Mesendoderm (in vitro differentiated cells): ENCODE measurements at regions not wholly inside any gene's neighbourhood (a gene's known extent, or its start where the extent isn't known, plus 50 kb on each side); places are given as distances from the start of the nearest gene placed in this dataset.

Experiments
- DNase-seq: peaks from one replicate; pipeline ENCODE4 v3.0.0; 2013
- H2AK5ac ChIP-seq: 2 replicates; pipeline ENCODE4 v1.6.1; 2013; ENCODE audit warnings: low read length, inconsistent platforms
- H2BK120ac ChIP-seq: 2 replicates; pipeline ENCODE4 v1.6.1; 2013; ENCODE audit warnings: low read depth, mild to moderate bottlenecking, low read length, moderate library complexity, mixed read lengths
- H2BK15ac ChIP-seq: replicated peaks from 2 replicates; pipeline ENCODE4 v1.6.1; 2013; ENCODE audit warnings: low read depth, mild to moderate bottlenecking, moderate library complexity
- H2BK5ac ChIP-seq: 2 replicates; pipeline ENCODE4 v1.6.1; 2013; ENCODE audit warnings: low read length, inconsistent platforms
- H3K18ac ChIP-seq: 2 replicates; pipeline ENCODE4 v1.6.1; 2013; ENCODE audit warnings: mild to moderate bottlenecking, low read length, mixed read lengths
- H3K23ac ChIP-seq: one replicate; pipeline ENCODE4 v1.6.1; 2013; ENCODE audit warnings: low read length
- H3K27ac ChIP-seq: 2 replicates; pipeline ENCODE4 v1.5.1; 2013; ENCODE audit warnings: low read depth, mild to moderate bottlenecking, inconsistent platforms, low read length, moderate library complexity
- H3K27me3 ChIP-seq: 2 replicates; pipeline ENCODE4 v1.6.1; 2013; ENCODE audit warnings: low read length, control low read depth, mild to moderate bottlenecking, inconsistent platforms; ENCODE audit not compliant: insufficient read depth, poor library complexity
- H3K36me3 ChIP-seq: 2 replicates; pipeline ENCODE4 v1.6.1; 2013; ENCODE audit warnings: low read length, inconsistent platforms; ENCODE audit not compliant: control insufficient read depth, insufficient read depth
- H3K4ac ChIP-seq: one replicate; pipeline ENCODE4 v1.6.1; 2013; ENCODE audit warnings: low read depth, mild to moderate bottlenecking, low read length, moderate library complexity
- H3K4me1 ChIP-seq: 2 replicates; pipeline ENCODE4 v1.6.1; 2013; ENCODE audit warnings: low read depth, low read length, inconsistent platforms; ENCODE audit not compliant: control insufficient read depth
- H3K4me2 ChIP-seq: 2 replicates; pipeline ENCODE4 v1.6.1; 2013; ENCODE audit warnings: low read length
- H3K4me3 ChIP-seq: 2 replicates; pipeline ENCODE4 v1.5.1; 2013; ENCODE audit warnings: mild to moderate bottlenecking, low read length
- H3K56ac ChIP-seq: one replicate; pipeline ENCODE4 v1.6.1; 2013; ENCODE audit warnings: low read length
- H3K79me1 ChIP-seq: 2 replicates; pipeline ENCODE4 v1.6.1; 2013; ENCODE audit warnings: low read length, inconsistent platforms
- H3K79me2 ChIP-seq: 2 replicates; pipeline ENCODE4 v1.6.1; 2013; ENCODE audit warnings: mild to moderate bottlenecking, low read length; ENCODE audit not compliant: control insufficient read depth, insufficient read depth
- H3K9ac ChIP-seq: 2 replicates; pipeline ENCODE4 v1.6.1; 2013; ENCODE audit warnings: low read length, inconsistent platforms
- H4K5ac ChIP-seq: one replicate; pipeline ENCODE4 v1.6.1; 2013; ENCODE audit warnings: low read length
- H4K8ac ChIP-seq: one replicate; pipeline ENCODE4 v1.6.1; 2013; ENCODE audit warnings: low read depth, mild to moderate bottlenecking, control low read depth, low read length, moderate library complexity
- WGBS: extraction: QIAGEN DNeasy Blood & Tissue Kit; methylation state at CpG from one replicate; pipeline ENCODE4 v1.1.7; 2013; ENCODE audit warnings: low lambda C conversion rate, missing lambda C conversion rate; ENCODE audit not compliant: insufficient coverage; ENCODE audit errors: extremely low coverage; 5-methylcytosine and 5-hydroxymethylcytosine counted together

DNA sequence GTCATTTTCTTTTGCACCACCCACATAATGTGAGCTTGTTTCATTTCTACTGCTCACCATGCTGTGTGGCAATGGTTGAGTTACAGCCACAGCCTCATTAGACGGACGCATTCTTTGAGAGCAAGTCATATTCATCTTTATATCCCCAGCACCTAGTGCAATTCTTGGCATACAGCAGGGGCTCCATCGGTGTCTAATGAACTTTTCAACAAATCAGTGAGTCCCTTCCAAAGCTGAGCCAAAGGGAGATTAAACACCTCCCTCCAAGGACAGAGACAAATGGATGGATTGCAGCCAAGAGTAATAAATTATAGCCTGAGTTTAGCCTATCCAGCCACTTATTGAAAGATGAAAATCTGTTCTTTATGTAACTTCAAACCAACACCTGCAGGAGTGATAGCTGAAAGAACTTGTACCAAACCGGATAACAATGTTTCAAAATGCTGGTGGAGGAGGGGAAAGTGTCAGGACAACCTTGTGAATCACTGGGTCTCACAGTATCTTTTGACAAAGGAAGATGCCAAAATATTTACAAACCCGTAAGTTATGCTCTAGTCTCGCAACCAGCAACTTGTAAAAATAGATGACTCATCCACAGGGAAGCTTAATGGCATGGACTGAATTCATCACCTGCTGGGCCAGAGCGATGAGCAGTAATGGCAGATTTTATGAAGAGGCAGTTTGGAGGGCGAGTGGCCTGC is 139.0 kb downstream of the PXDC1 start:
- Histone ChIP-seq H3K4me2 (no peak overlapping the region), H4K5ac (no peak overlapping the region), H3K9ac (no peak overlapping the region), H2BK15ac (no peak overlapping the region), H4K8ac (no peak overlapping the region), H3K36me3 (no peaks in the 10 kb centered on the region), H3K4me3 (no peak overlapping the region), H3K27ac (no peak overlapping the region), H3K79me1 (no peaks in the 10 kb centered on the region), H3K79me2 (no peaks in the 10 kb centered on the region), H2AK5ac (no peak overlapping the region), H3K4me1 (no peaks in the 10 kb centered on the region), H3K23ac (no peak overlapping the region), H3K56ac (no peak overlapping the region), H3K4ac (no peak overlapping the region), H3K27me3 (no peaks in the 10 kb centered on the region), H3K18ac (no peak overlapping the region), H2BK5ac (no peak overlapping the region), H2BK120ac (no peak overlapping the region)
- DNase-seq, result peak; percentile 54
- WGBS, result no CpG with 5 or more reads among the region's 8 CpGs

DNA sequence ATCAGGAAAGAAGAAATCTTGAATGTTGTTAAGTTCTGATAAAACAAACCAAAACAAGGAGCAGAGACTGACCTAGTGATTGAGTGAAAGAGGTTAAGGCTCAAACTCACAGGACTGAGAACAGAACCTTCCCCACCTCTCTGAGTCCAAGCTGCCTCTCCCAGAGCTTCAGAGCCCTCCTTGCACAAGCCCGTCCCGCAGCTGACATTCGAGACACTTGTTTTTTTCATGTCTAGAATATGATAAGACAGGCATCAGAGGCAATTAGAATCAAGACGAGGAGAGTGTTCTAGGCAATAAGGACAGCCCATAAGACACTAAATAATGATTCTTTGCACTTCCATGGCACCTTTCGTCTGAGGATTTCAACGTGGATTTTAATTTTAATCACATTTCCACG is 140.6 kb downstream of the PXDC1 start:
- H3K4me1 ChIP-seq, result no peaks in the 10 kb centered on the region
- no CpG with 5 or more reads among the region's 7 CpGs for WGBS
- DNase-seq, result no peak

DNA sequence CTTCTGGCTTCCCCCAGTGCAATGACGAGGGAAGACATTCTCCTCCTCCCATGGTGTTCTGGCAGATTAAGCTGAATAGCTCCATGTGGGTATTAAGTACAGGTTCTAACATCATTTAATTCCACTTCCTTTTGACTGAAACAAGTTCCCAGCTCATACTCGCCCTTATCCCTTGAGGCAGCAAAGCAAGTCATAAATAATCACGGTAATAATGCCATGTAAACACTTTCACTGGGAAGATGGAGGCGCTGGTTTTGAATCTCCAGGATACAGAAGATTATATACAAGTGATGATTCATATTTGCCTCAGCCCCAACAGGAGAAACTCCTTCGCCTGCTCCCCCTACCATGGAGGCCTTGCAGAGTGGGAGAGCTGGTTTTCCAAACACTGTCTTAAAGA is 141.3 kb downstream of the PXDC1 start:
- H4K8ac ChIP-seq, result no peak overlapping the region
- no peak overlapping the region for H2BK5ac ChIP-seq
- no peaks in the 10 kb centered on the region for H3K79me1 ChIP-seq
- no peak overlapping the region for H2BK120ac ChIP-seq
- no peak overlapping the region for H3K27ac ChIP-seq
- H2BK15ac ChIP-seq, result no peak overlapping the region
- no peak overlapping the region for H3K18ac ChIP-seq
- no peak overlapping the region for H3K4me3 ChIP-seq
- no peak overlapping the region for H3K4ac ChIP-seq
- DNase-seq, result no peak
- H3K79me2 ChIP-seq, result no peaks in the 10 kb centered on the region
- H2AK5ac ChIP-seq, result no peak overlapping the region
- H4K5ac ChIP-seq, result no peak overlapping the region
- no peak overlapping the region for H3K56ac ChIP-seq
- no peak overlapping the region for H3K9ac ChIP-seq
- H3K4me1 ChIP-seq, result no peaks in the 10 kb centered on the region
- H3K36me3 ChIP-seq, result no peaks in the 10 kb centered on the region
- no peak overlapping the region for H3K23ac ChIP-seq
- H3K27me3 ChIP-seq, result no peaks in the 10 kb centered on the region
- WGBS, result no CpG with 5 or more reads among the region's 5 CpGs
- no peak overlapping the region for H3K4me2 ChIP-seq

More for the DNA sequence above, 140.6 kb downstream of the PXDC1 start:
- Histone ChIP-seq H3K23ac (no peak overlapping the region), H3K79me1 (no peaks in the 10 kb centered on the region), H3K4me2 (no peak overlapping the region), H2AK5ac (no peak overlapping the region), H3K4ac (no peak overlapping the region), H3K9ac (no peak overlapping the region), H3K4me3 (no peak overlapping the region), H2BK15ac (no peak overlapping the region), H3K27me3 (no peaks in the 10 kb centered on the region), H3K56ac (no peak overlapping the region), H4K8ac (no peak overlapping the region), H3K36me3 (no peaks in the 10 kb centered on the region), H2BK5ac (no peak overlapping the region), H4K5ac (no peak overlapping the region), H3K27ac (no peak overlapping the region), H3K79me2 (no peaks in the 10 kb centered on the region), H3K18ac (no peak overlapping the region), H2BK120ac (no peak overlapping the region)

DNA sequence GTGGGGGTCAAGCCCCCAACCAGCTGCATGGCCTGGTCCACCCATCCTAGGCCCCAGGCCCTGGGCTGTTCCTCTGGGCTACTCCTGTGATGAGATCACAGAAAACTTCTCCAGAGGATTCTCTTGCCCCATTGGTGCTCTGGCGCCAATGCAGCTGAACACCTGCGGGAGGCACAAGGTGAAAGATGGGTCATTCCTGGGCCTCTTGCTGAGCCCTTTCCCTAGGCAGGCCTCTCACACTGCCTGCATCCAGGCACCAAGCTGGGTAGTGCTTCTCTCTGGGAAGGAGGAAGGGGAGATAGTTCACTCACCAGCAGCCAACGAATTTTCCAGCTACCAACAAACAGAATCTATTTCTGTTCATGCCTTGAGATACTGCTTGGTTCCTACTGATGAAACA is 142.1 kb downstream of the PXDC1 start:
- Histone ChIP-seq H3K4me1 (no peaks in the 10 kb centered on the region), H2BK5ac (no peak overlapping the region), H3K4me2 (no peak overlapping the region), H3K27ac (no peak overlapping the region), H3K23ac (no peak overlapping the region), H3K18ac (no peak overlapping the region), H3K79me2 (no peaks in the 10 kb centered on the region), H3K9ac (no peak overlapping the region), H2AK5ac (no peak overlapping the region), H3K36me3 (no peaks in the 10 kb centered on the region), H2BK120ac (no peak overlapping the region), H3K79me1 (no peaks in the 10 kb centered on the region), H4K5ac (no peak overlapping the region), H3K27me3 (no peaks in the 10 kb centered on the region), H4K8ac (no peak overlapping the region), H3K56ac (no peak overlapping the region), H2BK15ac (no peak overlapping the region), H3K4ac (no peak overlapping the region), H3K4me3 (no peak overlapping the region)
- no peak for DNase-seq
- WGBS, result no CpG with 5 or more reads among the region's 3 CpGs

DNA sequence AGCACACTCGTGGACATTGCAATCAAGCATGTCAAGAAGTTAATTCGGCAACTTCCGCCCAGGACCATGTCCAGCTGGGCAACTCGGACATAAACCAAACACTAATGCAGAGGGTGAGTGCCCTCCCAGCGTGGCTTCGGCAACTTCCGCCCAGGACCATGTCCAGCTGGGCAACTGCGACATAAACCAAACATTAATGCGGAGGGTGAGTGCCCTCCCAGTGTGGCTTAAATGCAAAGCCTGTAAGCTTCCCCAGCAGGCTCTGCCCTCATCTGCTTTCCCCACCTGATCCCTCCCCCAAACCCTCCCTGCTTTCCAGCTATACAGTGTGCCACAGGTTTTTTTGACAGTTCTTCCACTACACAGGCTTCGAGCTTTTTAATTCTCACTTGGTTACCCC is 143.4 kb downstream of the PXDC1 start:
- Histone ChIP-seq H2BK120ac (no peak overlapping the region), H3K79me2 (no peaks in the 10 kb centered on the region), H3K27ac (no peak overlapping the region), H3K4me2 (no peak overlapping the region), H2BK5ac (no peak overlapping the region), H3K27me3 (no peaks in the 10 kb centered on the region), H3K79me1 (no peaks in the 10 kb centered on the region), H3K9ac (no peak overlapping the region), H4K8ac (no peak overlapping the region), H3K4me1 (no peaks in the 10 kb centered on the region), H3K36me3 (no peaks in the 10 kb centered on the region), H3K4ac (no peak overlapping the region), H3K23ac (no peak overlapping the region), H3K4me3 (no peak overlapping the region), H3K56ac (no peak overlapping the region), H2AK5ac (no peak overlapping the region), H3K18ac (no peak overlapping the region), H2BK15ac (no peak overlapping the region), H4K5ac (no peak overlapping the region)
- no peak for DNase-seq
- no CpG with 5 or more reads among the region's 10 CpGs for WGBS

DNA sequence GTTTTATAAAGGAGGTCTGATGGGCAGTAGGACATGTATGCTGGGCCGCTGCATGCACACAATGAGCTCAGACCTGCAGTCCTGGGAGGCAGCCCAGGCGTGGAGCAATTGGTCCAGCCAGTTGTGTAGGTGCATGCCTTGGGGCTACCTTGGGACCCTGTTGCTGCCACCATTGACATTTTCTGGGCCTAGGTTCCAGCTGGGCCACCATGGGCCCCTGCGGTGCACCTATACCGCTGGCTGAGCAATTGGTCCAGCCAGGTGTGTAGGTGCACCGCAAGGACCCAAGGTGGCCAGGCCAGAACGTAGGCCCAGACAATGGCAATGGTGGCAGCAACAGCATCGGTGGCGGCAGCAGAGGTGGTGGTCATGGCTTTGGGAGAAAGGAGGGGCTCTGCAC is 143.9 kb downstream of the PXDC1 start:
- no peak overlapping the region for H3K9ac ChIP-seq
- whole genome bisulfite sequencing, result no CpG with 5 or more reads among the region's 8 CpGs

More for the DNA sequence above, 143.9 kb downstream of the PXDC1 start:
- H3K79me2 ChIP-seq, result no peaks in the 10 kb centered on the region
- no peak overlapping the region for H3K18ac ChIP-seq
- no peaks in the 10 kb centered on the region for H3K27me3 ChIP-seq
- no peak overlapping the region for H3K23ac ChIP-seq
- no peak overlapping the region for H3K4me3 ChIP-seq
- H3K27ac ChIP-seq, result no peak overlapping the region
- no peaks in the 10 kb centered on the region for H3K4me1 ChIP-seq
- H3K79me1 ChIP-seq, result no peaks in the 10 kb centered on the region
- no peak overlapping the region for H3K4me2 ChIP-seq
- H3K36me3 ChIP-seq, result no peaks in the 10 kb centered on the region
- no peak overlapping the region for H4K5ac ChIP-seq
- no peak overlapping the region for H2BK15ac ChIP-seq
- no peak overlapping the region for H3K56ac ChIP-seq
- no peak overlapping the region for H4K8ac ChIP-seq
- H2BK120ac ChIP-seq, result no peak overlapping the region
- H2AK5ac ChIP-seq, result no peak overlapping the region
- no peak overlapping the region for H3K4ac ChIP-seq
- no peak for DNase-seq
- no peak overlapping the region for H2BK5ac ChIP-seq
